ENCODE measurements at regions not wholly inside any gene's neighbourhood (a gene's known extent, or its start where the extent isn't known, plus 50 kb on each side); places are given as distances from the start of the nearest gene placed in this dataset.

DNA sequence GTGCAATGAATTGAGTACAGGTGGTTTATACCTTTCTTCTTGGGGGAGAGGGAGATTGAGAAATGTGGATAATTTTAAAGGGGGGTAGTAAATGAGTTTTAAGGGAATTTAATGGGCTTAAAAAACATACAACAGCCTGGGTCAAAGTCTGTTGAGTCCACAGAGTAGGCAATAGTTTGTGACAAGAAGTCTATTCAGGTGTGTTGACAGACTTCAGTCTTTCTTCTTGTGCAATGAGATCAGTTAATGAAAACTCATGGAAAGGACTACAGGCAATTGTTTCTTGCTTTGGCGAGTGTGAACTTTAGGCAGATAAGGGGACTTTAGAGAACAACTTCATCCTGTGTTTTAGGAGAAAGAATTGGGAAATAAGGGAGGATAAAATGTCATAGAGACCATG, 507.8 kb upstream of the CA10 start:
- no peak for TF ChIP-seq CTCF (IDR thresholded peaks at IDR 0.05)
- no peak for TF ChIP-seq POLR2AphosphoS5 (IDR thresholded peaks at IDR 0.05; ENCODE audit: insufficient read depth in 1 of 2, low read depth in 1 of 2)
- TF ChIP-seq POLR2A (IDR thresholded peaks at IDR 0.05) = no peak

Data from vagina (tissue), 2 donors.